OCI-LY7 (cell line): ENCODE measurements at regions not wholly inside any gene's neighbourhood (a gene's known extent, or its start where the extent isn't known, plus 50 kb on each side); places are given as distances from the start of the nearest gene placed in this dataset.

Source experiments
- BruUV-seq: library from RNA; stranded (reverse); fragments of 400-500 nt; replicated peaks from 2 replicates; lab custom pipeline; 2021; lab: Mats Ljungman, UMichigan
- CTCF ChIA-PET: fragments of 300-600 bp; sonication (Branson Sonifier 250); formaldehyde crosslinking; loops from one replicate; lab custom pipeline; 2022; ENCODE audit warnings: antibody characterized with exemption; ENCODE audit not compliant: unreplicated experiment; lab: Charles Lee
- POLR2A ChIA-PET: fragments of 300-600 bp; sonication (Branson Sonifier 250); formaldehyde crosslinking; loops from one replicate; lab custom pipeline; 2022; ENCODE audit warnings: antibody characterized with exemption; lab: Charles Lee
- DNase-seq: peaks from one replicate; pipeline ENCODE4 v3.0.0-alpha.2; 2015; ENCODE audit warnings: low spot score
- H2AFZ ChIP-seq: fragments of 200-600 bp; sonication (generic), shearing (Covaris generic); 2 replicates; pipeline ENCODE4 v1.6.1; 2014; ENCODE audit warnings: mild to moderate bottlenecking, antibody characterized with exemption, low read length, moderate library complexity
- H3K27ac ChIP-seq: fragments of 200-600 bp; sonication (generic); 2 replicates; pipeline ENCODE4 v1.5.1; 2014; ENCODE audit warnings: mixed run types, low read depth, mild to moderate bottlenecking, moderate library complexity, low read length, inconsistent platforms; ENCODE audit not compliant: poor library complexity, severe bottlenecking
- H3K36me3 ChIP-seq: fragments of 200-600 bp; sonication (generic); 2 replicates; pipeline ENCODE4 v1.6.1; 2014; ENCODE audit warnings: mild to moderate bottlenecking, antibody characterized with exemption, low read length, moderate library complexity, mixed read lengths; ENCODE audit not compliant: insufficient read depth
- H3K4me1 ChIP-seq: fragments of 200-600 bp; sonication (generic); 2 replicates; pipeline ENCODE4 v1.5.1; 2014; ENCODE audit warnings: mild to moderate bottlenecking, low read length; ENCODE audit not compliant: insufficient read depth, poor library complexity, severe bottlenecking
- H3K4me2 ChIP-seq: fragments of 200-600 bp; sonication (generic); 2 replicates; pipeline ENCODE4 v1.6.1; 2014; ENCODE audit warnings: mild to moderate bottlenecking, low read length
- H3K4me3 ChIP-seq: fragments of 200-600 bp; sonication (generic); 2 replicates; pipeline ENCODE4 v1.5.1; 2014; ENCODE audit warnings: mild to moderate bottlenecking, low read depth, low read length; ENCODE audit not compliant: poor library complexity, severe bottlenecking
- H3K79me2 ChIP-seq: fragments of 200-600 bp; sonication (generic); 2 replicates; pipeline ENCODE4 v1.6.1; 2016; ENCODE audit warnings: low read depth, mild to moderate bottlenecking, low read length, moderate library complexity, mixed read lengths; ENCODE audit not compliant: insufficient read depth
- H3K9me2 ChIP-seq: fragments of 200-600 bp; sonication (generic); 2 replicates; pipeline ENCODE4 v1.6.1; 2016; ENCODE audit warnings: mild to moderate bottlenecking, low read length, mixed read lengths; ENCODE audit not compliant: insufficient read depth
- H3K9me3 ChIP-seq: fragments of 200-600 bp; sonication (generic); 2 replicates; pipeline ENCODE4 v1.6.1; 2014; ENCODE audit warnings: mild to moderate bottlenecking, mixed run types, low read length, mixed read lengths
- H4K20me1 ChIP-seq: fragments of 200-600 bp; sonication (generic); 2 replicates; pipeline ENCODE4 v1.6.1; 2014; ENCODE audit warnings: mild to moderate bottlenecking, antibody characterized with exemption, low read length, moderate library complexity, mixed read lengths; ENCODE audit not compliant: insufficient read depth
- CTCF ChIP-seq: fragments of 200-600 bp; sonication (generic); conservative IDR thresholded peaks from 2 replicates; pipeline ENCODE4 v1.5.1; 2014; ENCODE audit warnings: mild to moderate bottlenecking, antibody characterized with exemption, low read length, moderate library complexity, mixed read lengths
- EZH2phosphoT487 ChIP-seq: fragments of 200-600 bp; sonication (generic); IDR thresholded peaks from 2 replicates; pipeline ENCODE4 v1.6.1; 2018; ENCODE audit warnings: low read depth, borderline replicate concordance, mild to moderate bottlenecking, mixed run types, antibody characterized with exemption, low read length, moderate library complexity, mixed read lengths
- intact Hi-C: fragments of 100-400 bp; cut with micrococcal nuclease; formaldehyde crosslinking; loops from one replicate; pipeline ENCODE4 v1.10.0; 2022; ENCODE audit not compliant: unreplicated experiment

- no peak for TF ChIP-seq EZH2phosphoT487
- H2AFZ ChIP-seq, result no peak overlapping the region
- no peak overlapping the region for H3K4me3 ChIP-seq
- POLR2A ChIA-PET, result no interaction called here
- no TSS peak for BruUV-seq
- no peak overlapping the region for H3K4me2 ChIP-seq
- CTCF ChIA-PET, result no interaction called here
- H3K9me3 ChIP-seq, result no peaks in the 10 kb centered on the region
- intact Hi-C loops, result no loop called here
- no peaks in the 10 kb centered on the region for H4K20me1 ChIP-seq
- H3K79me2 ChIP-seq, result no peaks in the 10 kb centered on the region
- no peaks in the 10 kb centered on the region for H3K36me3 ChIP-seq
- no peak overlapping the region for H3K27ac ChIP-seq
- no peak for DNase-seq
- no peaks in the 10 kb centered on the region for H3K4me1 ChIP-seq
- H3K9me2 ChIP-seq, result no peaks in the 10 kb centered on the region
Observed at GRCh38 chr5:126720369-126720768, 56.6 kb upstream of the LMNB1 start.

DNA sequence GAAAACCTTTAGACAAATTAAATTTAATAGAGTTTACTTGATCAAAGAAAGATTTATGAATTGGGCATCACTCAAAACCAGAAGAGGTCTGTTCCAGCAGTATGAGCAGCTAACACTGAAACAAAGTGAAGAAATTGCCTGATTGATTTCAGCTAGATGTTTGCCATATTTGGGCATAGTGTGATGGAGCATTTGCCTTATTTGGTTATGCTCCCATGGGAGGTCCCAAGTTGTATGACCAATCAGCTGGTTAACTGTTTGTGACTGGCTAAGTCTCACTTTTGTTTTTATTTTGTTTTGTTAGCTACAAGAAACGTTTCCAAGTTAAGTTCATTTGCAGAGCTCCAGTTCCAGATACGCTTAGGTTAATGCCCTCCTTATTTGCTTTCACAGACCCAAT is 53.3 kb upstream of the LMNB1 start:
- no peaks in the 10 kb centered on the region for H3K36me3 ChIP-seq
- no TSS peak for BruUV-seq
- no peaks in the 10 kb centered on the region for H4K20me1 ChIP-seq
- intact Hi-C loops, result no loop called here
- H3K4me1 ChIP-seq, result no peaks in the 10 kb centered on the region
- ChIA-PET POLR2A (interaction anchor here (0.7 to 0.9 kb wide), 3 partner anchors 54 to 193 kb away, joined by 3 read pairs; no protein-coding TSS in a partner anchor), CTCF (no interaction called here)
- no peaks in the 10 kb centered on the region for H3K9me2 ChIP-seq
- H3K4me3 ChIP-seq, result no peak overlapping the region
- H3K27ac ChIP-seq, result no peak overlapping the region
- no peak for DNase-seq
- no peaks in the 10 kb centered on the region for H3K79me2 ChIP-seq
- H3K9me3 ChIP-seq, result no peaks in the 10 kb centered on the region
- no peak overlapping the region for H3K4me2 ChIP-seq
- TF ChIP-seq EZH2phosphoT487 (no peak), CTCF (no peak)
- no peak overlapping the region for H2AFZ ChIP-seq
